ENCODE measurements at regions not wholly inside any gene's neighbourhood (a gene's known extent, or its start where the extent isn't known, plus 50 kb on each side); places are given as distances from the start of the nearest gene placed in this dataset.
A peak's percentile ranks its signal among the peaks of the same experiment; 100 is the strongest.

DNA sequence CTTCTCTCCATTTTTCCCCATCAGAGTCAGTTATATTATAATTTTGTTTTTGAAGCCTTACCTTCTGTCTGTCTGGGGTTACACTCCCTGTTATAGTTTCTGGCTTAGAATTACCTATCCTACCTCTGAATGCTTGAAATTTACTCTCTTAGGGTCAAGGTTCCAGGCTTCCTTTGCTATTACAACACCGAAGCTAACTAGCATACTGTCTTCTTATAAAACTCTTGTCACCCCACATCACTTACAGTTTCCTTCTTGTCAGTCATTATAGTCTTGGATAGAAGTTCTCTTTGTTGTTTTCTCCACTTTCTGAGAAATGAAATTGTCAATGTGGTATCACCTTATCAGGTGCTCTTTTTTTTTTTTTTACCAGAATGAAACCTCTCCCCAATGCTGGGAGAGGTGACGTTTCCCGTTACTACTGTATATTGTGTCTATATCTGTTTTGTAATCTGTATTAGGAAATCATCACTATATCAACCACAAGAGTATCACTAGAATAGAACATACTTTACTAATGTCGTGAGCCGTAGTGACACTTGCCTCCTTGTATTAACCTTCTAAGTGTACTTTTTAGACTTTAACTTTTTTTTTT lies 69.2 kb upstream of the PSMA6 start:
- H3K4me3 ChIP-seq (ENCODE audit: low read depth, low read length), result no peak overlapping the region
- DNase-seq (ENCODE audit: low read depth), result no peak
- TF ChIP-seq, protein P1, sequence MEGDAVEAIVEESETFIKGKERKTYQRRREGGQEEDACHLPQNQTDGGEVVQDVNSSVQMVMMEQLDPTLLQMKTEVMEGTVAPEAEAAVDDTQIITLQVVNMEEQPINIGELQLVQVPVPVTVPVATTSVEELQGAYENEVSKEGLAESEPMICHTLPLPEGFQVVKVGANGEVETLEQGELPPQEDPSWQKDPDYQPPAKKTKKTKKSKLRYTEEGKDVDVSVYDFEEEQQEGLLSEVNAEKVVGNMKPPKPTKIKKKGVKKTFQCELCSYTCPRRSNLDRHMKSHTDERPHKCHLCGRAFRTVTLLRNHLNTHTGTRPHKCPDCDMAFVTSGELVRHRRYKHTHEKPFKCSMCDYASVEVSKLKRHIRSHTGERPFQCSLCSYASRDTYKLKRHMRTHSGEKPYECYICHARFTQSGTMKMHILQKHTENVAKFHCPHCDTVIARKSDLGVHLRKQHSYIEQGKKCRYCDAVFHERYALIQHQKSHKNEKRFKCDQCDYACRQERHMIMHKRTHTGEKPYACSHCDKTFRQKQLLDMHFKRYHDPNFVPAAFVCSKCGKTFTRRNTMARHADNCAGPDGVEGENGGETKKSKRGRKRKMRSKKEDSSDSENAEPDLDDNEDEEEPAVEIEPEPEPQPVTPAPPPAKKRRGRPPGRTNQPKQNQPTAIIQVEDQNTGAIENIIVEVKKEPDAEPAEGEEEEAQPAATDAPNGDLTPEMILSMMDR (conservative IDR thresholded peaks at IDR 0.05; ENCODE audit: low read depth, low read length), result no peak

DNA sequence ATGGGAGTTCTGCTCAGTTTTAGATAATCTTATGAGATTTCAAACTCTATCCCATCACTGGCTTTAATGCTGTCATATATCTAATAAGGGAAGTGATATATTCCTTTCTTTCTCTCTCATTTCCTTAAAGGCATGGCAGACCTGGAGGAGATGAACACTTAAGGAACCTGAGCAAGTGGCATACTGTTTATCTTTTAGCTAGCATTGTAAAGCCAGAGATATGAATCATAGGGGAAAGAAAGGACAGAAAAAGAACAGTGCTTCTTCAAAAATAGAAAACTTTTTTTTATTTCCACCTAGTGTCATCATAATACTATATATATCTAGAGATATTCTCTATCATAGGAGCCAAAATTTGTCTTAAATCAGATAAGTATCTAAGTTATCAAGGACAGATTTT lies 68.3 kb upstream of the PSMA6 start:
- no peak overlapping the region for H3K4me3 ChIP-seq (ENCODE audit: low read depth, low read length)
- DNase-seq (ENCODE audit: low read depth), result peak; percentile 41
- TF ChIP-seq, protein P1 (conservative IDR thresholded peaks at IDR 0.05; ENCODE audit: low read depth, low read length), result no peak

DNA sequence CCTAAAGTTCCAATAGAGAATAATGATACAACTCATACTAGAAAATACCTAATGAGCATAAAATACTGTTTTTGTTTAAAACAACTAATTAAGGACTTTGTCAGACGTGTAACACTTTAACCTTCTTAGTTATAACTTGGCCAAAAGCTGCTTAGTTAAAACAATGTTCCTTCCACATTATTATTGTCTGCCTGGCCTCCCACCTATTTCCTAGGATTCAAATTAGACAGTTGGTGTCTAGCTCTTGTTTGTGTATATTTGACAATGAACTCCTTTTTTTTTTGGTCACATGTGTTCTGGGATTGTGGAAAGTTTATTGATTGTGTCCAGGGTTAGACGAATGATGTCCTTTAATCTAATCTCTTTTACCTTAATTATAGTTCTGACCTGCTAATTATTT lies 67.6 kb upstream of the PSMA6 start:
- no peak for DNase-seq (ENCODE audit: low read depth)
- no peak overlapping the region for H3K4me3 ChIP-seq (ENCODE audit: low read depth, low read length)
- TF ChIP-seq, protein P1 (conservative IDR thresholded peaks at IDR 0.05; ENCODE audit: low read depth, low read length), result no peak

DNA sequence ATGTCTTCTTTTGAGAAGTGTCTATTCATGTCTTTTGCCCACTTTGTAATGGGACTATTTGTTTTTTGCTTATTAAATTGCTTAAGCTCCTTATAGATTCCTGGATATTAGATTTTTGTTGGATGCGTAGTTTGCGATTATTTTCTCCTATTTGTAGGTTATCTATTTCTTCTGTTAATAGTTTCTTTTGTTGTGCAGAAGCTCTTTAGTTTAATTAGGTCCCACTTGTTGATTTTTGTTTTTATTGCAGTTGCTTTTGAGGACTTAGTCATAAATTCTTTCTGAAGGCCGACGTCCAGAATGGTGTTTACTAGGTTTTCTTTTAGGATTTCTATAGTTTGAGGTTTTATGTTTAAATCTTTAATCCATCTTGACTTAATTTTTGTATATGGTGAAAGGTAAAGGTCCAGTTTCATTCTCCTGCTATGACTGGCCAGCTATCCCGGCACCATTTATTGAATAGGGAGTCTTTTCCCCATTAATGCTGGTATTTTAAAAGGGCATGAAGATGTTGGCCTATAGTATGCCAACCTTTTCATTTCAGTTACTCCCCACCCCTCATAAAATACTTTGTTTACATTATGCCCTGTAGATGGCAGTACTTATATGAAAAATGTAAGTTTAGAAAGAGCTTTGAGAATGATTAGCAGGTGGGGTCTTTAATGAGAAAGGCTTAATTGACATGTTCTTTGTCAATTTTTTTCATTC lies 62.9 kb upstream of the PSMA6 start:
- TF ChIP-seq, protein P1 (conservative IDR thresholded peaks at IDR 0.05; ENCODE audit: low read depth, low read length), result peak; percentile 30
- no peak for DNase-seq (ENCODE audit: low read depth)
- H3K4me3 ChIP-seq (ENCODE audit: low read depth, low read length), result no peak overlapping the region

DNA sequence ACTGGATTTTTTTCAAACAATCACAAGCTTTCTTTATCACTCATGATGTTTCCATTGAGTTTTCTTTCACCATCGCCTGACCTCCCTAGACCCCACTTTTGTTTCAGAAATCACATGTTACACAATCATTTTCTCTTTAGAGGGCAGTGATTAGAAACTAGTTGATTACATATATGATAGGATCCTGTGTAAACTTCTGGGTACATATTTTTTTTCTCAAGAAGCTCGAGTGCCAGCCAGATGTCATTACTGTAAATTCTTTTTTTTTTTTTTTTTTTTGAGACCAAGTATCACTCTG lies 62.4 kb upstream of the PSMA6 start:
- no peak overlapping the region for H3K4me3 ChIP-seq (ENCODE audit: low read depth, low read length)
- no peak for DNase-seq (ENCODE audit: low read depth)
- TF ChIP-seq, protein P1 (conservative IDR thresholded peaks at IDR 0.05; ENCODE audit: low read depth, low read length), result no peak

DNA sequence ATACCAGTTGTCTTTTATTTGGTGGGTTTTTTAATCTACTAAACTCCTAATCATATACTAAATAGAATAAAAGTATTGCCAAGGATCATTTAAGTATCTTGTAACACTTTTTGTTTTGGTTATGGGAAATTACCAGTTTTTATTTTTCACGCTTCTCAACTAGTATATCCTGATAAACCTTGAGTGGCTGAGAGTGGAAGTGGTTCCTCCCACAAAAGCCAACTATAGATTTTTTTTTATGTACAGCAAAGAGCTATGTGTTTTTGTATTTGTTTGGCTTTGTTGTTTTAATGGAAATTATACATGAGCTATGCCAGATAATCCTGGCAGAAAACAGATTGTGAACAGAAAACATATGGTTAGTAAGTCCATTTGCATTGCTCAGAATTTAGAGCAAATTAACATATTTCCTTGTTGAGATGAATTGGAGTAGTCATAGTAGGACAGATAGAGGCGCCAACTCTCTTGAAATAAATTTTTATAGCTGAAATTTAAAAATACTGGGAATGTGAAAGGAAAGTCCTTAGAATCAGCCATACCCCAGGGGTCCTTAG lies 60.9 kb upstream of the PSMA6 start:
- DNase-seq (ENCODE audit: low read depth), result no peak
- no peak overlapping the region for H3K4me3 ChIP-seq (ENCODE audit: low read depth, low read length)
- TF ChIP-seq, protein P1 (conservative IDR thresholded peaks at IDR 0.05; ENCODE audit: low read depth, low read length), result no peak

Data from choroid plexus epithelial cell (primary cell).